Peyer's patch (tissue), 4 donors: ENCODE measurements at regions not wholly inside any gene's neighbourhood (a gene's known extent, or its start where the extent isn't known, plus 50 kb on each side); places are given as distances from the start of the nearest gene placed in this dataset.

Experiments used
- DNase-seq, 3 donors: peaks; one replicate each; pipeline ENCODE4 v3.0.0-alpha.2; 2017 to 2019
- H3K27ac ChIP-seq, 4 donors: fragments of 200-600 bp; sonication (generic); one replicate each; pipeline ENCODE4 v1.5.1; 2016 to 2019
- H3K27me3 ChIP-seq, 2 donors: fragments of 200-600 bp; sonication (generic); one replicate each; pipeline ENCODE4 v1.5.1; 2019
- H3K36me3 ChIP-seq, 3 donors: fragments of 200-600 bp; sonication (generic); one replicate each; pipeline ENCODE4 v1.5.1; 2016 to 2019
- H3K4me1 ChIP-seq, 4 donors: fragments of 200-600 bp; sonication (generic); one replicate each; pipeline ENCODE4 v1.5.1; 2016 to 2019
- H3K4me3 ChIP-seq, 4 donors: fragments of 200-600 bp; sonication (generic); 1 replicate in 3 of 4; 2 replicates in 1 of 4; pipeline ENCODE4 v1.5.1; 2016 to 2019; ENCODE audit warnings: mild to moderate bottlenecking in 1 of 4
- H3K9me3 ChIP-seq, 4 donors: fragments of 200-600 bp; sonication (generic); one replicate each; pipeline ENCODE4 v1.5.1; 2016 to 2019; ENCODE audit warnings: mild to moderate bottlenecking in 1 of 4
- CTCF ChIP-seq, 6 experiments: fragments of 450-650 bp in 4 of 6; fragments of 200-600 bp in 2 of 6; sonication (generic) in 1 of 6; IDR thresholded peaks; one replicate each; pipeline ENCODE4 v1.5.1; 2017 to 2019; ENCODE audit warnings: antibody characterized with exemption in 6 of 6, mild to moderate bottlenecking in 3 of 6, moderate library complexity in 1 of 6
- POLR2A ChIP-seq, 2 donors: fragments of 450-650 bp; IDR thresholded peaks; one replicate each; pipeline ENCODE4 v1.5.1; 2017; ENCODE audit warnings: antibody characterized with exemption in 2 of 2, mild to moderate bottlenecking in 2 of 2, moderate library complexity in 2 of 2

GRCh38 chr11:104522123-104522522, 358.2 kb upstream of the PDGFD start:
- Histone ChIP-seq H3K27ac (no peak overlapping the region), H3K4me1 (no peaks in the 10 kb centered on the region), H3K27me3 (no peaks in the 10 kb centered on the region), H3K4me3 (no peak overlapping the region), H3K36me3 (no peaks in the 10 kb centered on the region), H3K9me3 (no peaks in the 10 kb centered on the region)
- no peak for DNase-seq
- TF ChIP-seq POLR2A (IDR thresholded peaks at IDR 0.05) (no peak), CTCF (IDR thresholded peaks at IDR 0.05) (no peak)

- H3K36me3 ChIP-seq, result no peaks in the 10 kb centered on the region
- no peaks in the 10 kb centered on the region for H3K9me3 ChIP-seq
- H3K27me3 ChIP-seq, result no peaks in the 10 kb centered on the region
- H3K4me1 ChIP-seq, result no peaks in the 10 kb centered on the region
- no peak overlapping the region for H3K27ac ChIP-seq
- DNase-seq, result no peak
- H3K4me3 ChIP-seq, result no peak overlapping the region
- no peak for TF ChIP-seq CTCF (IDR thresholded peaks at IDR 0.05)
These were observed 346.2 kb upstream of the PDGFD start for GRCh38 chr11:104510169-104510568.

- TF ChIP-seq POLR2A (IDR thresholded peaks at IDR 0.05) (no peak), CTCF (IDR thresholded peaks at IDR 0.05) (no peak)
- H3K4me1 ChIP-seq, result no peaks in the 10 kb centered on the region
- H3K36me3 ChIP-seq, result no peaks in the 10 kb centered on the region
- no peaks in the 10 kb centered on the region for H3K27me3 ChIP-seq
- no peak overlapping the region for H3K27ac ChIP-seq
- no peak for DNase-seq
- peaks cover 0 to 9% (median 2%) of the 10 kb centered on the region in 4 donors for H3K9me3 ChIP-seq
- H3K4me3 ChIP-seq, result no peak overlapping the region
These were observed 326.2 kb upstream of the PDGFD start for GRCh38 chr11:104490182-104490581.

GRCh38 chr11:104488561-104488960, 324.6 kb upstream of the PDGFD start:
- Histone ChIP-seq H3K27me3 (no peaks in the 10 kb centered on the region), H3K4me3 (no peak overlapping the region), H3K9me3 (peaks cover 0 to 9% (median 2%) of the 10 kb centered on the region in 4 donors), H3K4me1 (no peaks in the 10 kb centered on the region), H3K27ac (no peak overlapping the region), H3K36me3 (no peaks in the 10 kb centered on the region)
- TF ChIP-seq POLR2A (IDR thresholded peaks at IDR 0.05) (no peak), CTCF (IDR thresholded peaks at IDR 0.05) (no peak)
- DNase-seq, result no peak

GRCh38 chr11:104487046-104487806, 323.3 kb upstream of the PDGFD start:
- no peaks in the 10 kb centered on the region for H3K4me1 ChIP-seq
- no peaks in the 10 kb centered on the region for H3K27me3 ChIP-seq
- no peaks in the 10 kb centered on the region for H3K36me3 ChIP-seq
- DNase-seq, result no peak
- H3K9me3 ChIP-seq, result peaks cover 0 to 9% (median 2%) of the 10 kb centered on the region in 4 donors
- no peak overlapping the region for H3K27ac ChIP-seq
- no peak for TF ChIP-seq CTCF (IDR thresholded peaks at IDR 0.05)
- TF ChIP-seq POLR2A (IDR thresholded peaks at IDR 0.05), result no peak
- H3K4me3 ChIP-seq, result no peak overlapping the region
